CD8-positive, alpha-beta memory T cell (primary cell): ENCODE measurements at regions not wholly inside any gene's neighbourhood (a gene's known extent, or its start where the extent isn't known, plus 50 kb on each side); places are given as distances from the start of the nearest gene placed in this dataset.

ENCODE experiments used
- CTCF ChIA-PET: fragments of 350-600 bp; sonication (Branson Sonifier 250); formaldehyde crosslinking; loops from one replicate; lab custom pipeline; 2021; ENCODE audit warnings: antibody characterized with exemption; lab: Charles Lee
- POLR2A ChIA-PET: fragments of 350-600 bp; sonication (Branson Sonifier 250); formaldehyde crosslinking; loops from one replicate; lab custom pipeline; 2021; ENCODE audit warnings: antibody characterized with exemption; lab: Charles Lee
- DNase-seq, 5 donors: peaks; one replicate each; pipeline versions ENCODE4 v3.0.0 to v3.0.0-alpha.2; 2020 to 2022; ENCODE audit warnings: mixed read lengths in 1 of 5
- H3K27ac ChIP-seq: one replicate; pipeline ENCODE4 v1.7.0; 2013; ENCODE audit warnings: low read depth, mild to moderate bottlenecking, low read length, moderate library complexity
- H3K27me3 ChIP-seq: 2 replicates; pipeline ENCODE4 v1.7.0; 2013; ENCODE audit warnings: low read length, mild to moderate bottlenecking; ENCODE audit not compliant: insufficient read depth, poor library complexity, severe bottlenecking
- H3K36me3 ChIP-seq: 2 replicates; pipeline ENCODE4 v1.7.0; 2013; ENCODE audit warnings: mild to moderate bottlenecking, low read length, moderate library complexity; ENCODE audit not compliant: insufficient read depth
- H3K4me1 ChIP-seq: 2 replicates; pipeline ENCODE4 v1.7.0; 2013; ENCODE audit warnings: mild to moderate bottlenecking, low read length, moderate library complexity; ENCODE audit not compliant: insufficient read depth
- H3K4me3 ChIP-seq: 2 replicates; pipeline ENCODE4 v1.7.0; 2013; ENCODE audit warnings: mild to moderate bottlenecking, low read length
- H3K9me3 ChIP-seq: 2 replicates; pipeline ENCODE4 v1.7.0; 2013; ENCODE audit warnings: mild to moderate bottlenecking, low read length
- H3K27ac Mint-ChIP-seq, 8 donors: one replicate each; pipeline ENCODE4 v1.8.0; 2020 to 2021; ENCODE audit warnings: mixed read lengths in 8 of 8, mild to moderate bottlenecking in 6 of 8, inconsistent platforms in 3 of 8, moderate library complexity in 3 of 8
- H3K27me3 Mint-ChIP-seq, 2 donors: one replicate each; pipeline ENCODE4 v1.8.0; 2020 to 2021; ENCODE audit warnings: mixed read lengths in 2 of 2, mild to moderate bottlenecking in 1 of 2, moderate library complexity in 1 of 2
- H3K36me3 Mint-ChIP-seq, 3 donors: one replicate each; pipeline ENCODE4 v1.8.0; 2020 to 2021; ENCODE audit warnings: mixed read lengths in 3 of 3, inconsistent platforms in 1 of 3, mild to moderate bottlenecking in 1 of 3
- H3K4me1 Mint-ChIP-seq, 3 donors: one replicate each; pipeline ENCODE4 v1.8.0; 2020 to 2021; ENCODE audit warnings: mixed read lengths in 3 of 3, inconsistent platforms in 1 of 3, mild to moderate bottlenecking in 1 of 3
- H3K4me3 Mint-ChIP-seq, 7 donors: one replicate each; pipeline ENCODE4 v1.8.0; 2020 to 2021; ENCODE audit warnings: mixed read lengths in 7 of 7, mild to moderate bottlenecking in 6 of 7, moderate library complexity in 4 of 7, inconsistent platforms in 2 of 7
- H3K9me3 Mint-ChIP-seq, 5 donors: one replicate each; pipeline ENCODE4 v1.8.0; 2020 to 2022; ENCODE audit warnings: mixed read lengths in 5 of 5, mild to moderate bottlenecking in 3 of 5, moderate library complexity in 2 of 5, inconsistent platforms in 1 of 5

- Histone ChIP-seq H3K9me3 (no peaks in the 10 kb centered on the region), H3K27me3 (no peaks in the 10 kb centered on the region), H3K4me3 (no peak overlapping the region), H3K36me3 (no peaks in the 10 kb centered on the region), H3K27ac (no peak overlapping the region), H3K4me1 (no peaks in the 10 kb centered on the region)
- Mint-ChIP-seq H3K36me3 (peaks cover 0 to 7% (median 0%) of the 10 kb centered on the region in 3 donors), H3K4me3 (no peak overlapping the region), H3K9me3 (peaks cover 3 to 16% (median 12%) of the 10 kb centered on the region in 5 donors), H3K27ac (no peak overlapping the region), H3K4me1 (no peaks in the 10 kb centered on the region), H3K27me3 (no peaks in the 10 kb centered on the region)
- DNase-seq: no peak
- POLR2A ChIA-PET: no interaction called here
- CTCF ChIA-PET: no interaction called here
These were observed 853.5 kb upstream of the SALL3 start for GRCh38 chr18:78126106-78126505.

GRCh38 chr18:78126536-78126935 lies 853.1 kb upstream of the SALL3 start:
- no peak overlapping the region for H3K4me3 Mint-ChIP-seq
- CTCF ChIA-PET: no interaction called here

GRCh38 chr18:78127041-78127440 lies 852.6 kb upstream of the SALL3 start:
- POLR2A ChIA-PET: no interaction called here
- H3K27me3 Mint-ChIP-seq: no peaks in the 10 kb centered on the region
- CTCF ChIA-PET: no interaction called here
- peaks cover 0 to 16% (median 12%) of the 10 kb centered on the region in 5 donors for H3K9me3 Mint-ChIP-seq
- no peak overlapping the region for H3K4me3 Mint-ChIP-seq
- H3K27me3 ChIP-seq: no peaks in the 10 kb centered on the region
- H3K4me1 Mint-ChIP-seq: no peaks in the 10 kb centered on the region
- peaks cover 0 to 7% (median 0%) of the 10 kb centered on the region in 3 donors for H3K36me3 Mint-ChIP-seq
- no peaks in the 10 kb centered on the region for H3K4me1 ChIP-seq
- H3K27ac Mint-ChIP-seq: no peak overlapping the region
- DNase-seq: no peak
- H3K9me3 ChIP-seq: no peaks in the 10 kb centered on the region
- no peak overlapping the region for H3K4me3 ChIP-seq
- no peak overlapping the region for H3K27ac ChIP-seq
- H3K36me3 ChIP-seq: no peaks in the 10 kb centered on the region

More at GRCh38 chr18:78126536-78126935, 853.1 kb upstream of the SALL3 start:
- Histone ChIP-seq H3K4me1 (no peaks in the 10 kb centered on the region), H3K27ac (no peak overlapping the region), H3K9me3 (no peaks in the 10 kb centered on the region), H3K36me3 (no peaks in the 10 kb centered on the region), H3K27me3 (no peaks in the 10 kb centered on the region), H3K4me3 (no peak overlapping the region)
- DNase-seq: no peak
- Mint-ChIP-seq H3K36me3 (peaks cover 0 to 7% (median 0%) of the 10 kb centered on the region in 3 donors), H3K27ac (no peak overlapping the region), H3K27me3 (no peaks in the 10 kb centered on the region), H3K4me1 (no peaks in the 10 kb centered on the region), H3K9me3 (peaks cover 3 to 16% (median 12%) of the 10 kb centered on the region in 5 donors)
- POLR2A ChIA-PET: no interaction called here

DNA sequence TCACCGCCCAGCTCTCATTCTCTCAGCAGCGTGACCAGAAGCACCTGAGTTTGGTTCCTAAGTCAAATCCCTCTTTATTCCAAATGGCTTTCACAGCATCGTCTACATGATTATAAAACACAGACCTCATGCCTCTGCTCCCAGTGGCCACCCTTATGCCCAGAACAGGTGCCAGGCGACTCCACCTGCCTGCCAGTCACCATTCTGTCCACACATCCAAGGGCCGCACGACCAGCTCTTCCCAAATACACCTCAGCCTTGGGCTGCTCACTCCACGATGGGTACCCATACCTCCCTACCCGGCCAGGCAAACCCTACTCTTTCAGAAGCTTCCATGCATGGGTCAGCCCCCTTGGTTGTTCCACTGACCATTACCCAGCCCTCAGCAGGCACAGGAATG lies 851.6 kb upstream of the SALL3 start:
- Mint-ChIP-seq H3K9me3 (peaks cover 0 to 16% (median 12%) of the 10 kb centered on the region in 5 donors), H3K4me3 (no peak overlapping the region), H3K36me3 (peaks cover 0 to 7% (median 0%) of the 10 kb centered on the region in 3 donors), H3K27ac (no peak overlapping the region), H3K4me1 (no peaks in the 10 kb centered on the region), H3K27me3 (no peaks in the 10 kb centered on the region)
- DNase-seq: no peak
- Histone ChIP-seq H3K27ac (no peak overlapping the region), H3K4me3 (no peak overlapping the region), H3K27me3 (no peaks in the 10 kb centered on the region), H3K9me3 (no peaks in the 10 kb centered on the region), H3K36me3 (no peaks in the 10 kb centered on the region), H3K4me1 (no peaks in the 10 kb centered on the region)
- ChIA-PET CTCF (no interaction called here), POLR2A (no interaction called here)

- H3K27ac Mint-ChIP-seq: no peak overlapping the region
- H3K27me3 Mint-ChIP-seq: no peaks in the 10 kb centered on the region
- H3K27ac ChIP-seq: no peak overlapping the region
- no peaks in the 10 kb centered on the region for H3K9me3 ChIP-seq
- H3K27me3 ChIP-seq: no peaks in the 10 kb centered on the region
- CTCF ChIA-PET: no interaction called here
- H3K9me3 Mint-ChIP-seq: peaks cover 0 to 16% (median 12%) of the 10 kb centered on the region in 5 donors
- no peak for DNase-seq
- peaks cover 0 to 7% (median 0%) of the 10 kb centered on the region in 3 donors for H3K36me3 Mint-ChIP-seq
- H3K4me3 ChIP-seq: no peak overlapping the region
- POLR2A ChIA-PET: no interaction called here
- no peaks in the 10 kb centered on the region for H3K36me3 ChIP-seq
- no peak overlapping the region for H3K4me3 Mint-ChIP-seq
- H3K4me1 Mint-ChIP-seq: no peaks in the 10 kb centered on the region
- no peaks in the 10 kb centered on the region for H3K4me1 ChIP-seq
These were observed 850.4 kb upstream of the SALL3 start for GRCh38 chr18:78129260-78129659.

GRCh38 chr18:78130232-78131195 lies 849.1 kb upstream of the SALL3 start:
- H3K4me3 Mint-ChIP-seq: no peak overlapping the region
- Histone ChIP-seq H3K4me3 (no peak overlapping the region), H3K9me3 (no peaks in the 10 kb centered on the region), H3K27ac (no peak overlapping the region), H3K27me3 (no peaks in the 10 kb centered on the region), H3K4me1 (no peaks in the 10 kb centered on the region), H3K36me3 (no peaks in the 10 kb centered on the region)
- H3K4me1 Mint-ChIP-seq: no peaks in the 10 kb centered on the region
- no peaks in the 10 kb centered on the region for H3K27me3 Mint-ChIP-seq
- peaks cover 0 to 15% (median 9%) of the 10 kb centered on the region in 5 donors for H3K9me3 Mint-ChIP-seq
- DNase-seq: no peak
- CTCF ChIA-PET: no interaction called here
- H3K36me3 Mint-ChIP-seq: peaks cover 0 to 7% (median 0%) of the 10 kb centered on the region in 3 donors
- POLR2A ChIA-PET: no interaction called here
- H3K27ac Mint-ChIP-seq: no peak overlapping the region

GRCh38 chr18:78133729-78134128 lies 845.9 kb upstream of the SALL3 start:
- Mint-ChIP-seq H3K36me3 (no peaks in the 10 kb centered on the region), H3K9me3 (peaks cover 0 to 3% (median 0%) of the 10 kb centered on the region in 5 donors), H3K4me1 (no peaks in the 10 kb centered on the region), H3K4me3 (no peak overlapping the region), H3K27ac (no peak overlapping the region), H3K27me3 (peaks cover 0 to 3% of the 10 kb centered on the region in 2 donors)
- Histone ChIP-seq H3K36me3 (no peaks in the 10 kb centered on the region), H3K27me3 (no peaks in the 10 kb centered on the region), H3K27ac (no peak overlapping the region), H3K4me1 (no peaks in the 10 kb centered on the region), H3K4me3 (no peak overlapping the region), H3K9me3 (no peaks in the 10 kb centered on the region)
- no peak for DNase-seq
- POLR2A ChIA-PET: no interaction called here
- CTCF ChIA-PET: no interaction called here

GRCh38 chr18:78136986-78137385 lies 842.6 kb upstream of the SALL3 start:
- DNase-seq: no peak
- ChIA-PET CTCF (no interaction called here), POLR2A (no interaction called here)
- H3K4me3 ChIP-seq: no peak overlapping the region
- no peaks in the 10 kb centered on the region for H3K27me3 ChIP-seq
- no peaks in the 10 kb centered on the region for H3K36me3 ChIP-seq
- Mint-ChIP-seq H3K36me3 (no peaks in the 10 kb centered on the region), H3K27me3 (peaks cover 0 to 5% of the 10 kb centered on the region in 2 donors), H3K4me1 (no peaks in the 10 kb centered on the region), H3K27ac (no peak overlapping the region), H3K4me3 (no peak overlapping the region), H3K9me3 (peaks cover 0 to 3% (median 0%) of the 10 kb centered on the region in 5 donors)
- H3K9me3 ChIP-seq: no peaks in the 10 kb centered on the region
- H3K4me1 ChIP-seq: no peaks in the 10 kb centered on the region
- no peak overlapping the region for H3K27ac ChIP-seq
